Endodermal cell (in vitro differentiated cells): ENCODE measurements at regions not wholly inside any gene's neighbourhood (a gene's known extent, or its start where the extent isn't known, plus 50 kb on each side); places are given as distances from the start of the nearest gene placed in this dataset.

Experiments used
- DNase-seq: peaks from one replicate; pipeline ENCODE4 v3.0.0-alpha.2; 2017
- H3K27ac ChIP-seq: 2 replicates; pipeline ENCODE4 v1.5.1; 2013; ENCODE audit warnings: mild to moderate bottlenecking, low read depth, low read length, moderate library complexity
- H3K27me3 ChIP-seq: 2 replicates; pipeline ENCODE4 v1.6.1; 2013; ENCODE audit warnings: mild to moderate bottlenecking, low read length, moderate library complexity; ENCODE audit not compliant: insufficient read depth, control insufficient read depth, poor library complexity, severe bottlenecking
- H3K36me3 ChIP-seq: 2 replicates; pipeline ENCODE4 v1.7.0; 2013; ENCODE audit warnings: mild to moderate bottlenecking, low read length, moderate library complexity; ENCODE audit not compliant: control insufficient read depth, insufficient read depth
- H3K4me1 ChIP-seq: one replicate; pipeline ENCODE4 v1.7.0; 2013; ENCODE audit warnings: low read length; ENCODE audit not compliant: control insufficient read depth, insufficient read depth
- H3K4me3 ChIP-seq: 2 replicates; pipeline ENCODE4 v1.5.1; 2013; ENCODE audit warnings: mild to moderate bottlenecking, low read length, moderate library complexity
- H3K9ac ChIP-seq: 2 replicates; pipeline ENCODE4 v1.6.1; 2013; ENCODE audit warnings: mild to moderate bottlenecking, low read length, moderate library complexity; ENCODE audit not compliant: poor library complexity, severe bottlenecking; ENCODE audit errors: extremely low read depth
- H3K9me3 ChIP-seq: 2 replicates; pipeline ENCODE4 v1.6.1; 2013; ENCODE audit warnings: mild to moderate bottlenecking, low read length, moderate library complexity; ENCODE audit not compliant: control insufficient read depth
- H3K27ac Mint-ChIP-seq: 2 replicates; pipeline ENCODE4 v1.8.0; 2020; ENCODE audit warnings: mixed read lengths
- H3K27me3 Mint-ChIP-seq: 2 replicates; pipeline ENCODE4 v1.8.0; 2021; ENCODE audit warnings: mild to moderate bottlenecking, mixed read lengths; ENCODE audit not compliant: insufficient read depth
- H3K36me3 Mint-ChIP-seq: 2 replicates; pipeline ENCODE4 v1.8.0; 2020; ENCODE audit warnings: low read depth, mixed read lengths
- H3K4me1 Mint-ChIP-seq: 2 replicates; pipeline ENCODE4 v1.8.0; 2020; ENCODE audit warnings: mixed read lengths
- H3K4me3 Mint-ChIP-seq: 2 replicates; pipeline ENCODE4 v1.8.0; 2020; ENCODE audit warnings: mild to moderate bottlenecking, moderate library complexity, mixed read lengths
- H3K9me3 Mint-ChIP-seq: 2 replicates; pipeline ENCODE4 v1.8.0; 2020; ENCODE audit warnings: mild to moderate bottlenecking, mixed read lengths
- WGBS, 2 experiments: methylation state at CpG; one replicate each; pipeline versions ENCODE4 v1.1.5 to v1.1.7; 2013; ENCODE audit warnings: missing lambda C conversion rate in 2 of 2, mixed read lengths in 1 of 2; ENCODE audit not compliant: insufficient coverage in 1 of 2, insufficient read length in 1 of 2; 5-methylcytosine and 5-hydroxymethylcytosine counted together
- TF ChIP-seq, protein P1 (sequence below): fragments of 200-600 bp; sonication (generic); conservative IDR thresholded peaks from 2 replicates; pipeline ENCODE4 v1.5.0; 2021; ENCODE audit warnings: antibody characterized with exemption, mild to moderate bottlenecking

DNA sequence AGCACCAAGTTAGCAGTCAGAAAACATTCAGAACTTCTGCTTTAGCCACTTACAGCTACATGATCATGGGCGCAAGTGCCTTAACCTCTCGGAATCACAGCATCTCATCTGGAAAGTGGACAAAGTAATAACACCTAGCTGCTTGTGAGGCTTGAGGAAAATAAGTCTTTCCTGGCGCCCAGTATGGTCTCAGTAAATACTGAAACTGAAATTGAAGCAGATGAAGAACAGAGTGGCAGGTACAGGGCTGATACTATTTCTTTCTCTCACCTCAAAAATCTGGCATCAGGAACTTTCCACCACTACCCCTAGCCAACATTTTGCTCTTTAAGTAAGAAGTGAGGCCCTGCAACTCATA lies 129.7 kb upstream of the FUT8 start:
- Mint-ChIP-seq H3K36me3 (peaks cover 5% of the 10 kb centered on the region), H3K4me1 (peaks cover 28% of the 10 kb centered on the region), H3K27ac (peak overlapping the region; percentile 93), H3K9me3 (peaks cover 11% of the 10 kb centered on the region), H3K27me3 (peaks cover 7% of the 10 kb centered on the region), H3K4me3 (no peak overlapping the region)
- H3K27me3 ChIP-seq: no peaks in the 10 kb centered on the region
- DNase-seq: no peak
- peak overlapping the region; percentile 95 for H3K27ac ChIP-seq
- H3K4me3 ChIP-seq: no peak overlapping the region
- no peaks in the 10 kb centered on the region for H3K36me3 ChIP-seq
- no peak overlapping the region for H3K9ac ChIP-seq
- H3K4me1 ChIP-seq: peaks cover 8% of the 10 kb centered on the region
- TF ChIP-seq, protein P1, sequence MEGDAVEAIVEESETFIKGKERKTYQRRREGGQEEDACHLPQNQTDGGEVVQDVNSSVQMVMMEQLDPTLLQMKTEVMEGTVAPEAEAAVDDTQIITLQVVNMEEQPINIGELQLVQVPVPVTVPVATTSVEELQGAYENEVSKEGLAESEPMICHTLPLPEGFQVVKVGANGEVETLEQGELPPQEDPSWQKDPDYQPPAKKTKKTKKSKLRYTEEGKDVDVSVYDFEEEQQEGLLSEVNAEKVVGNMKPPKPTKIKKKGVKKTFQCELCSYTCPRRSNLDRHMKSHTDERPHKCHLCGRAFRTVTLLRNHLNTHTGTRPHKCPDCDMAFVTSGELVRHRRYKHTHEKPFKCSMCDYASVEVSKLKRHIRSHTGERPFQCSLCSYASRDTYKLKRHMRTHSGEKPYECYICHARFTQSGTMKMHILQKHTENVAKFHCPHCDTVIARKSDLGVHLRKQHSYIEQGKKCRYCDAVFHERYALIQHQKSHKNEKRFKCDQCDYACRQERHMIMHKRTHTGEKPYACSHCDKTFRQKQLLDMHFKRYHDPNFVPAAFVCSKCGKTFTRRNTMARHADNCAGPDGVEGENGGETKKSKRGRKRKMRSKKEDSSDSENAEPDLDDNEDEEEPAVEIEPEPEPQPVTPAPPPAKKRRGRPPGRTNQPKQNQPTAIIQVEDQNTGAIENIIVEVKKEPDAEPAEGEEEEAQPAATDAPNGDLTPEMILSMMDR: no peak
- H3K9me3 ChIP-seq: peaks cover 8% of the 10 kb centered on the region
- WGBS, 2 experiments: 87 to 90% methylated on average over 3 of the region's 3 CpGs

DNA sequence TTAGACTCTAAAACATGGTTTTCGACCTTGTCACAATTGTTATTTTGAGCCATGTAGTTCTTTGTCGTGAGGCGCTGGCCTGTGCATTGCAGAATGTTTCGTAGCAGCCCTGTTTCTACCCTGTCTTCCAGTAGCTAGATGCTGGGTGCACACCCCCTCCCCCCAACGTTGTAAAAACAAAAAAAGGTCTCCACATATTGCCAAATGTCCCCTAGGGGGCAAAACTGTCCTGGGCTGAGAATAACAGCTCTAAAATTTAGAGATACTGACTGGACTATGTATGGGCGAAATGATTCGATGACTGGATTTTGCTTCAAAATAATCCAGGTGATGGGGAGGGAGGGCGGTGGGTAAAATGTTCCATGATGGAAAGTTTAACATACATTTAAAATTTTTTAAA lies 126.1 kb upstream of the FUT8 start:
- no peaks in the 10 kb centered on the region for H3K27me3 ChIP-seq
- peaks cover 5% of the 10 kb centered on the region for H3K27me3 Mint-ChIP-seq
- peaks cover 3% of the 10 kb centered on the region for H3K36me3 Mint-ChIP-seq
- peaks cover 29% of the 10 kb centered on the region for H3K4me1 Mint-ChIP-seq
- H3K4me3 Mint-ChIP-seq: no peak overlapping the region
- H3K9me3 ChIP-seq: no peaks in the 10 kb centered on the region
- no peak overlapping the region for H3K27ac Mint-ChIP-seq
- no peak overlapping the region for H3K4me3 ChIP-seq
- TF ChIP-seq, protein P1: peak; percentile 62
- no peak for DNase-seq
- H3K27ac ChIP-seq: no peak overlapping the region
- H3K4me1 ChIP-seq: peaks cover 8% of the 10 kb centered on the region
- peaks cover 4% of the 10 kb centered on the region for H3K9me3 Mint-ChIP-seq
- WGBS, 2 experiments: 82 to 100% methylated on average over 6 to 7 of the region's 8 CpGs
- no peaks in the 10 kb centered on the region for H3K36me3 ChIP-seq
- H3K9ac ChIP-seq: no peak overlapping the region

DNA sequence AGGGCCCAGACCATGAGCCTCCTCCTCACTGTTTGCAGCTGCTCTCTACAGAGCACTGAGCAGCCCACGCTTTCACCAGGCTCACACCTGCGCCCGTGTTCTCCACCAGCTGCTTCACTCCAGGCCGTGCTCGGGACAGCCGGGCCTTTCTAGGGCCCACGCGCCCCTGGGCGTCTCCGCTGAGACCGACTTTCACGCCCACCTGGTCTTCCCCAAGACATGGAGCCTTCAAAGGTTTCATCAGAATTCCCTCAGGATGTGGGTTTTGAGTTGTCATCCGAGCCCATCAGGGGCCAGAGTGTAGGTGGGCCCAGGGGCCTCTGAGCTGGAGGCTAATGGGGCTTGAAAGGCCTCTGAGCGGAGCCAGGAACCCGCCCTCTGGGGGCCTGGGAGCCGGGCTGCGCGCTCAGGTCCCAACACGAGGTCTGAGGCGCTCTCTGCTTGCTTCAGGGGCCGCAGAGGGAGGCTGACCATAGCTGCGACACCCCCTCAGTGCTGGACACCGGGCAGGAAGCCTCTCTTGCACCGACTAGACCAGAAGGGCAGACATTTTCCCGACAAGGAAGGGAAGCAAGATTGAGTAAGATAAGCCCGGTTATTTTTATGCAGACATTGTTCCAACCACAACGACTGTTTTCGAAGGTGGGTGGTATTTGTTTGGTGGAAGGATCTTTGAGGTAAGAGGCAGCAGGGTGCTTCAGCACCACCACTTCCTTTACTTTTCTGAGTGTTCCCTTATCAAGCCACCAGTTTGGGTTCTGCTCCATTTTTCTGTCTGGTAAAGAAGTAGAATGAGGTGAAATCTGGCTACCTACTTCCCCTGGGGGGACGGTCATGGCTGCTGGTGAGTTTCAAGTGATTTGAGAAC lies 125.0 kb upstream of the FUT8 start:
- Histone ChIP-seq H3K9ac (no peak overlapping the region), H3K4me3 (no peak overlapping the region), H3K4me1 (peaks cover 4% of the 10 kb centered on the region), H3K27me3 (no peaks in the 10 kb centered on the region), H3K27ac (no peak overlapping the region), H3K36me3 (no peaks in the 10 kb centered on the region), H3K9me3 (no peaks in the 10 kb centered on the region)
- Mint-ChIP-seq H3K36me3 (no peaks in the 10 kb centered on the region), H3K4me1 (peaks cover 20% of the 10 kb centered on the region), H3K27ac (peak overlapping the region; percentile 68), H3K27me3 (peaks cover 3% of the 10 kb centered on the region), H3K9me3 (no peaks in the 10 kb centered on the region), H3K4me3 (no peak overlapping the region)
- DNase-seq: peak; percentile 57
- TF ChIP-seq, protein P1: no peak
- 89 to 90% methylated on average over 23 to 29 of the region's 29 CpGs for WGBS, 2 experiments
